MM.1S (cell line): ENCODE measurements at regions not wholly inside any gene's neighbourhood (a gene's known extent, or its start where the extent isn't known, plus 50 kb on each side); places are given as distances from the start of the nearest gene placed in this dataset.

Experiments used
- DNase-seq: peaks from one replicate; pipeline ENCODE4 v3.0.0-alpha.2; 2015
- H2AFZ ChIP-seq: fragments of 300-600 bp; sonication (generic); 2 replicates; pipeline ENCODE4 v1.6.0; 2016; ENCODE audit warnings: antibody characterized with exemption, low read length
- H3F3A ChIP-seq: fragments of 300-600 bp; sonication (generic); 2 replicates; pipeline ENCODE4 v1.6.1; 2016; ENCODE audit warnings: mild to moderate bottlenecking, antibody characterized with exemption, low read length, moderate library complexity, mixed read lengths; ENCODE audit not compliant: insufficient read depth
- H3K27ac ChIP-seq: fragments of 300-600 bp; sonication (generic); 2 replicates; pipeline ENCODE4 v1.5.1; 2016; ENCODE audit warnings: mild to moderate bottlenecking, low read length
- H3K27me3 ChIP-seq: fragments of 300-600 bp; sonication (generic); replicated peaks from 2 replicates; pipeline ENCODE4 v1.6.0; 2016; ENCODE audit warnings: low read length; ENCODE audit not compliant: insufficient read depth
- H3K36me3 ChIP-seq: fragments of 300-600 bp; sonication (generic); replicated peaks from 2 replicates; pipeline ENCODE4 v1.6.1; 2016; ENCODE audit warnings: mild to moderate bottlenecking, low read length, mixed read lengths; ENCODE audit not compliant: insufficient read depth
- H3K4me1 ChIP-seq: fragments of 300-600 bp; sonication (generic); 2 replicates; pipeline ENCODE4 v1.6.1; 2016; ENCODE audit warnings: low read length, mixed read lengths
- H3K4me2 ChIP-seq: fragments of 300-600 bp; sonication (generic); 2 replicates; pipeline ENCODE4 v1.6.0; 2016; ENCODE audit warnings: low read depth, low read length
- H3K4me3 ChIP-seq: fragments of 300-600 bp; sonication (generic); 2 replicates; pipeline ENCODE4 v1.5.1; 2016; ENCODE audit warnings: low read length, mixed read lengths
- H3K79me2 ChIP-seq: fragments of 300-600 bp; sonication (generic); 2 replicates; pipeline ENCODE4 v1.6.1; 2016; ENCODE audit warnings: mixed run types, low read length, mixed read lengths
- H3K9ac ChIP-seq: fragments of 300-600 bp; sonication (generic); 2 replicates; pipeline ENCODE4 v1.6.1; 2016; ENCODE audit warnings: low read length, mixed read lengths
- H3K9me2 ChIP-seq: fragments of 300-600 bp; sonication (generic); replicated peaks from 2 replicates; pipeline ENCODE4 v1.6.1; 2016; ENCODE audit warnings: mild to moderate bottlenecking, low read length, mixed read lengths; ENCODE audit not compliant: insufficient read depth
- H3K9me3 ChIP-seq: fragments of 300-600 bp; sonication (generic); replicated peaks from 2 replicates; pipeline ENCODE4 v1.6.1; 2016; ENCODE audit warnings: mild to moderate bottlenecking, low read length, mixed read lengths; ENCODE audit not compliant: insufficient read depth
- H4K20me1 ChIP-seq: fragments of 300-600 bp; sonication (generic); 2 replicates; pipeline ENCODE4 v1.6.1; 2016; ENCODE audit warnings: mild to moderate bottlenecking, low read length, moderate library complexity, mixed read lengths; ENCODE audit not compliant: insufficient read depth
- EZH2 ChIP-seq: fragments of 300-600 bp; sonication (generic); optimal IDR thresholded peaks from 2 replicates; pipeline ENCODE3; 2017; ENCODE audit warnings: low read depth, mild to moderate bottlenecking, antibody characterized with exemption, low read length, mixed read lengths
- EZH2phosphoT487 ChIP-seq: fragments of 300-600 bp; sonication (generic); IDR thresholded peaks from 2 replicates; pipeline ENCODE4 v1.6.1; 2018; ENCODE audit warnings: antibody characterized with exemption, low read length
- TF ChIP-seq, protein P1 (sequence below): fragments of 300-600 bp; sonication (generic); IDR thresholded peaks from 2 replicates; pipeline ENCODE4 v1.5.1; 2016; ENCODE audit warnings: antibody characterized with exemption, low read length, mixed read lengths

DNA sequence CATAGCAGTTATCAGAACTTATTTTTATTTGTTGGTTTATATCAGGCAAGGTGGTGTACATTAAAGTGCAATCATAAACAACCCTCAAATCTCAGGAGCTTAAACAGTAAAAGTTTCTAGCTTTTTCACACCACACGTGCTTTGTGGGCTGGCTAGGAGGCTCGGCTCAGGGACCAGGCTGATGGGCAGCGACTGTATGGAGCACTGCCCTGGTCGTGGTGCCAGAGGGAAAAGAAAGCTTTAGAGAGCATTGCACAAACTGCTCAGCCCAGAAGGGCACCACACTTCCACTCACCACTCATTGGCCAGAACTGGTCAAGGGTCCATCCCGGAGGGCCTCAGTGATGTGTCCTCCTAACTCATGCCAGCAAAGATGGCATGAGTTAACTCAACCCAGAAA is 123.2 kb downstream of the AQP9 start:
- no peak overlapping the region for H3K27ac ChIP-seq

DNA sequence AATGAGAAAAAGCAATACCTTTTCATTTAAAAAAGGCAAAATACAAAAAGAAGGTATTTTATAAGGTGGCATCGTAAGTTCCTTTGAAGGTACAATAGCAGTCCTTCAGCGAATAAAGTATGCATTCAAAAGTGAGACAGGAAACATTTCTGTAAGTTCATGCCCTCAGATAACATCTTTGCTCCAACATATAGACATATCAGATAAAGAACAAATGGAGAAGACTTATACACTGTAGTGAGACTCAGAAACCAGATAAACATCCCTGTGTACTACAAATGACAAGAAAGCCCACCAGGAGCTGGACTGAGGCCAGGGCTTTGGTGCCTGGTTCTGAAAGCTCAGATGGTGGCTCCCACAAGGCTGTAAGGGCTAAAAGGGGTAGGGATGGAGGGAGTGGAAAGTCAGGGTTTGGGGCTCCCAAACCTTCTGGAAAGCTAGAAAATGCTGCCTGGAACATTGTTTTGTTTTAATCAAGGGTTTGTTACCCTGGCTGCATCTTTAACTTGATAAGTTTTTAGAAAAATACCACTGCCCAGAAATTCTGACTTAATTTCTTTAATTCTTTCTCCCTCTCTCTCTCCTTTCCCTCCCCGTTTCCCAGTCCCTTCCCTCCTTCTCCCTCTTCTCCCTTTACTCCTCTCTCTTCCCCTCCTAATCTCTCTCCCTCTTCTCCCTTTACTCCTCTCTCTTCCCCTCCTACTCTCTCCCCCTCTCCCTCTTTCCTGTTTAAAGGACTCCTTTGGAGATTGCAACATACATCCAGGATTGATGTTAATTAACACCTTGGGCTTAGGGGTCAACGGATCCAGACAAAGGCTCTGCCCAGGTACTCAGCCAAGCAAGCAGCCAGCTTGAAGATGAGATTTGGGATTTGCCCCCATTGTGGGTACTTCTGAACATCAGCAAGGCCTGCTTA is 126.1 kb downstream of the AQP9 start:
- Histone ChIP-seq H3F3A (peaks cover 5% of the 10 kb centered on the region; the same call in 1 of the 2 replicates), H3K27me3 (no peaks in the 10 kb centered on the region), H3K4me3 (no peak overlapping the region), H3K9me2 (no peaks in the 10 kb centered on the region), H3K9ac (no peak overlapping the region), H3K4me1 (peaks cover 13% of the 10 kb centered on the region), H3K4me2 (no peak overlapping the region), H4K20me1 (no peaks in the 10 kb centered on the region), H2AFZ (0 out of 2 replicates have a peak overlapping the region, but pooled peaks have one; percentile 3), H3K36me3 (no peaks in the 10 kb centered on the region), H3K27ac (no peak overlapping the region), H3K9me3 (no peaks in the 10 kb centered on the region), H3K79me2 (no peaks in the 10 kb centered on the region)
- DNase-seq = no peak
- TF ChIP-seq EZH2 = no peak
- no peak for TF ChIP-seq EZH2phosphoT487
- TF ChIP-seq, protein P1, sequence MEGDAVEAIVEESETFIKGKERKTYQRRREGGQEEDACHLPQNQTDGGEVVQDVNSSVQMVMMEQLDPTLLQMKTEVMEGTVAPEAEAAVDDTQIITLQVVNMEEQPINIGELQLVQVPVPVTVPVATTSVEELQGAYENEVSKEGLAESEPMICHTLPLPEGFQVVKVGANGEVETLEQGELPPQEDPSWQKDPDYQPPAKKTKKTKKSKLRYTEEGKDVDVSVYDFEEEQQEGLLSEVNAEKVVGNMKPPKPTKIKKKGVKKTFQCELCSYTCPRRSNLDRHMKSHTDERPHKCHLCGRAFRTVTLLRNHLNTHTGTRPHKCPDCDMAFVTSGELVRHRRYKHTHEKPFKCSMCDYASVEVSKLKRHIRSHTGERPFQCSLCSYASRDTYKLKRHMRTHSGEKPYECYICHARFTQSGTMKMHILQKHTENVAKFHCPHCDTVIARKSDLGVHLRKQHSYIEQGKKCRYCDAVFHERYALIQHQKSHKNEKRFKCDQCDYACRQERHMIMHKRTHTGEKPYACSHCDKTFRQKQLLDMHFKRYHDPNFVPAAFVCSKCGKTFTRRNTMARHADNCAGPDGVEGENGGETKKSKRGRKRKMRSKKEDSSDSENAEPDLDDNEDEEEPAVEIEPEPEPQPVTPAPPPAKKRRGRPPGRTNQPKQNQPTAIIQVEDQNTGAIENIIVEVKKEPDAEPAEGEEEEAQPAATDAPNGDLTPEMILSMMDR = no peak

More for the DNA sequence above, 123.2 kb downstream of the AQP9 start:
- no peaks in the 10 kb centered on the region for H4K20me1 ChIP-seq
- H2AFZ ChIP-seq = no peak overlapping the region
- H3K4me2 ChIP-seq = no peak overlapping the region
- H3K27me3 ChIP-seq = no peaks in the 10 kb centered on the region
- no peak overlapping the region for H3K9ac ChIP-seq
- no peak overlapping the region for H3K4me3 ChIP-seq
- TF ChIP-seq, protein P1 = no peak
- no peak for TF ChIP-seq EZH2phosphoT487
- no peak for TF ChIP-seq EZH2
- no peaks in the 10 kb centered on the region for H3K9me2 ChIP-seq
- no peaks in the 10 kb centered on the region for H3K4me1 ChIP-seq
- H3K9me3 ChIP-seq = no peaks in the 10 kb centered on the region
- H3K79me2 ChIP-seq = no peaks in the 10 kb centered on the region
- no peaks in the 10 kb centered on the region for H3K36me3 ChIP-seq
- H3F3A ChIP-seq = no peaks in the 10 kb centered on the region
- no peak for DNase-seq

DNA sequence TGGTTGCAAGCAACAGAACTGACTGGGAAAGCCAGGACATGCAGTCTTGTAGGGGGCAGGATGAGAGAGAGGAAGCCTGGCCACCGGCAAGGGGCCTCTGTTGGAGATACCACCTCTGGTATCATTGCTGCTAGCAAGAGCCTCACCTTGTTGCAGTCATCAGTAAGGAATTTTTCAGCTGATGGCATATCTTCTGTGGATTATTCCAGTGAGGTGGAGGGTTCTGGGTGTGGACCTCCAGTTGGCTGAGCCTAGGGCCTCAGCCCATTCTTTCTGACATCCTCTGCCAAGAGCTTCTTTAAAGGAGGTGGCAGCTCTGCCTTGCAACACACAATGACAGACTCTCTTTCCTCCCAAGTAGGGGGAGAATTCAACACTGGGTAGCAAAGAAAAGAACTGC is 128.9 kb downstream of the AQP9 start:
- Histone ChIP-seq H4K20me1 (no peaks in the 10 kb centered on the region), H3K4me3 (no peak overlapping the region), H3K27me3 (no peaks in the 10 kb centered on the region), H2AFZ (no peak overlapping the region), H3K79me2 (no peaks in the 10 kb centered on the region), H3K27ac (no peak overlapping the region), H3K4me1 (peaks cover 28% of the 10 kb centered on the region), H3K4me2 (no peak overlapping the region), H3K9me3 (no peaks in the 10 kb centered on the region), H3K9ac (no peak overlapping the region), H3F3A (peaks cover 5% of the 10 kb centered on the region; the same call in 1 of the 2 replicates), H3K9me2 (no peaks in the 10 kb centered on the region), H3K36me3 (no peaks in the 10 kb centered on the region)
- no peak for DNase-seq
- TF ChIP-seq EZH2 = no peak
- TF ChIP-seq, protein P1 = no peak
- no peak for TF ChIP-seq EZH2phosphoT487
